PC-9 (cell line): ENCODE measurements at regions not wholly inside any gene's neighbourhood (a gene's known extent, or its start where the extent isn't known, plus 50 kb on each side); places are given as distances from the start of the nearest gene placed in this dataset.

Experiments used
- EZH2 ChIP-seq: fragments of 200-600 bp; sonication (generic); IDR thresholded peaks from 2 replicates; pipeline ENCODE4 v1.8.0; 2017; ENCODE audit warnings: antibody characterized with exemption, low read depth
- TF ChIP-seq, protein P1 (sequence below): fragments of 200-600 bp; sonication (generic); conservative IDR thresholded peaks from 2 replicates; pipeline ENCODE4 v1.6.1; 2017; ENCODE audit warnings: mixed run types, antibody characterized with exemption, mild to moderate bottlenecking, moderate library complexity

GRCh38 chr22:25332386-25332785, 112.9 kb downstream of the CRYBB2 start:
- TF ChIP-seq, protein P1, sequence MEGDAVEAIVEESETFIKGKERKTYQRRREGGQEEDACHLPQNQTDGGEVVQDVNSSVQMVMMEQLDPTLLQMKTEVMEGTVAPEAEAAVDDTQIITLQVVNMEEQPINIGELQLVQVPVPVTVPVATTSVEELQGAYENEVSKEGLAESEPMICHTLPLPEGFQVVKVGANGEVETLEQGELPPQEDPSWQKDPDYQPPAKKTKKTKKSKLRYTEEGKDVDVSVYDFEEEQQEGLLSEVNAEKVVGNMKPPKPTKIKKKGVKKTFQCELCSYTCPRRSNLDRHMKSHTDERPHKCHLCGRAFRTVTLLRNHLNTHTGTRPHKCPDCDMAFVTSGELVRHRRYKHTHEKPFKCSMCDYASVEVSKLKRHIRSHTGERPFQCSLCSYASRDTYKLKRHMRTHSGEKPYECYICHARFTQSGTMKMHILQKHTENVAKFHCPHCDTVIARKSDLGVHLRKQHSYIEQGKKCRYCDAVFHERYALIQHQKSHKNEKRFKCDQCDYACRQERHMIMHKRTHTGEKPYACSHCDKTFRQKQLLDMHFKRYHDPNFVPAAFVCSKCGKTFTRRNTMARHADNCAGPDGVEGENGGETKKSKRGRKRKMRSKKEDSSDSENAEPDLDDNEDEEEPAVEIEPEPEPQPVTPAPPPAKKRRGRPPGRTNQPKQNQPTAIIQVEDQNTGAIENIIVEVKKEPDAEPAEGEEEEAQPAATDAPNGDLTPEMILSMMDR, result no peak
- TF ChIP-seq EZH2, result no peak
